SK-N-SH treated with all-trans-retinoic acid at 6 μM for 48 hours (cell line): ENCODE measurements at regions not wholly inside any gene's neighbourhood (a gene's known extent, or its start where the extent isn't known, plus 50 kb on each side); places are given as distances from the start of the nearest gene placed in this dataset.
"Not testable (repeated sequence)": the region's sequence is repeated elsewhere in the genome, so short reads cannot be mapped to it uniquely, and the experiment has no call there.

Source experiments
- ATAC-seq: fragments of 200-7000 bp; cut with Tn5 transposase; 3 replicates; pipeline ENCODE4 v1.9.1; 2020; ENCODE audit warnings: mild to moderate bottlenecking, moderate library complexity
- ARNTL ChIP-seq: fragments of 450-650 bp; formaldehyde crosslinking; IDR thresholded peaks from 2 replicates; pipeline ENCODE4 v1.5.0; 2020; ENCODE audit warnings: low read depth, mild to moderate bottlenecking, moderate library complexity, borderline replicate concordance
- BACH2 ChIP-seq: fragments of 250-450 bp; sonication (Bioruptor Pico); IDR thresholded peaks from 2 replicates; pipeline ENCODE4 v1.9.0; 2021; ENCODE audit warnings: mild to moderate bottlenecking, borderline replicate concordance
- CREB5 ChIP-seq: fragments of 250-450 bp; sonication (Bioruptor Pico); IDR thresholded peaks from 2 replicates; pipeline ENCODE4 v1.5.1; 2020; ENCODE audit warnings: low read depth, mild to moderate bottlenecking, moderate library complexity
- CSDC2 ChIP-seq: fragments of 250-450 bp; sonication (Bioruptor Pico); IDR thresholded peaks from 2 replicates; pipeline ENCODE4 v1.5.0; 2020; ENCODE audit warnings: mild to moderate bottlenecking, moderate library complexity
- CSRNP3 ChIP-seq: fragments of 250-450 bp; sonication (Bioruptor Pico); IDR thresholded peaks from 2 replicates; pipeline ENCODE4 v1.5.1; 2021; ENCODE audit warnings: mild to moderate bottlenecking, moderate library complexity
- ESRRG ChIP-seq: fragments of 250-450 bp; sonication (Bioruptor Pico); IDR thresholded peaks from 2 replicates; pipeline ENCODE4 v1.6.1; 2021; ENCODE audit warnings: mild to moderate bottlenecking
- GLIS3 ChIP-seq: fragments of 250-450 bp; sonication (Bioruptor Pico); IDR thresholded peaks from 2 replicates; pipeline ENCODE4 v1.5.0; 2020; ENCODE audit warnings: mild to moderate bottlenecking, moderate library complexity
- ISL1 ChIP-seq: fragments of 250-450 bp; sonication (Bioruptor Pico); IDR thresholded peaks from 2 replicates; pipeline ENCODE4 v2.1.2; 2022; ENCODE audit warnings: mild to moderate bottlenecking, moderate library complexity
- OSR1 ChIP-seq: fragments of 250-450 bp; sonication (Bioruptor Pico); IDR thresholded peaks from 2 replicates; pipeline ENCODE4 v1.8.0; 2022; ENCODE audit warnings: moderate library complexity, mild to moderate bottlenecking, inconsistent platforms
- PATZ1 ChIP-seq: fragments of 250-450 bp; sonication (Bioruptor Pico); IDR thresholded peaks from 2 replicates; pipeline ENCODE4 v1.8.0; 2020; ENCODE audit warnings: mild to moderate bottlenecking, moderate library complexity, borderline replicate concordance
- PPARA ChIP-seq: fragments of 250-450 bp; sonication (Bioruptor Pico); IDR thresholded peaks from 2 replicates; pipeline ENCODE4 v1.5.0; 2020; ENCODE audit warnings: mild to moderate bottlenecking, borderline replicate concordance
- RARB ChIP-seq: fragments of 250-450 bp; sonication (Bioruptor Pico); IDR thresholded peaks from 2 replicates; pipeline ENCODE4 v1.8.0; 2021; ENCODE audit warnings: mild to moderate bottlenecking, moderate library complexity
- SNAI2 ChIP-seq: fragments of 250-450 bp; sonication (Bioruptor Pico); IDR thresholded peaks from 2 replicates; pipeline ENCODE4 v1.5.0; 2020; ENCODE audit warnings: mild to moderate bottlenecking, moderate library complexity
- TCF4 ChIP-seq: fragments of 250-450 bp; sonication (Bioruptor Pico); IDR thresholded peaks from 2 replicates; pipeline ENCODE4 v1.8.0; 2021; ENCODE audit warnings: mild to moderate bottlenecking, moderate library complexity, borderline replicate concordance
- TOX ChIP-seq: fragments of 250-450 bp; sonication (Bioruptor Pico); IDR thresholded peaks from 2 replicates; pipeline ENCODE4 v1.8.0; 2021; ENCODE audit warnings: mild to moderate bottlenecking, moderate library complexity, borderline replicate concordance
- TSHZ2 ChIP-seq: fragments of 250-450 bp; sonication (Bioruptor Pico); IDR thresholded peaks from 2 replicates; pipeline ENCODE4 v1.5.0; 2020; ENCODE audit warnings: mild to moderate bottlenecking, moderate library complexity
- ZC3H10 ChIP-seq: fragments of 250-450 bp; sonication (Bioruptor Pico); IDR thresholded peaks from 2 replicates; pipeline ENCODE4 v1.5.1; 2021; ENCODE audit warnings: mild to moderate bottlenecking, moderate library complexity
- ZFP3 ChIP-seq: fragments of 250-450 bp; sonication (Bioruptor Pico); IDR thresholded peaks from 2 replicates; pipeline ENCODE4 v1.5.0; 2020; ENCODE audit warnings: mild to moderate bottlenecking, moderate library complexity
- ZFP30 ChIP-seq: fragments of 450-650 bp; formaldehyde crosslinking; IDR thresholded peaks from 2 replicates; pipeline ENCODE4 v1.5.0; 2022; ENCODE audit warnings: mild to moderate bottlenecking, moderate library complexity
- ZNF565 ChIP-seq: fragments of 450-650 bp; formaldehyde crosslinking; conservative IDR thresholded peaks from 2 replicates; pipeline ENCODE4 v1.5.0; 2020; ENCODE audit warnings: low read depth, mild to moderate bottlenecking, moderate library complexity
- ZNF70 ChIP-seq: fragments of 450-650 bp; formaldehyde crosslinking; IDR thresholded peaks from 2 replicates; pipeline ENCODE4 v1.5.0; 2020; ENCODE audit warnings: mild to moderate bottlenecking, moderate library complexity
- ZNF8 ChIP-seq: fragments of 450-650 bp; formaldehyde crosslinking; IDR thresholded peaks from 2 replicates; pipeline ENCODE4 v1.5.0; 2020; ENCODE audit warnings: mild to moderate bottlenecking, moderate library complexity

- TF ChIP-seq ZNF565 (CRISPR knock-in tag) = no peak
- no peak for TF ChIP-seq ARNTL (CRISPR knock-in tag)
- TF ChIP-seq ISL1 (CRISPR knock-in tag) = no peak
- TF ChIP-seq CSDC2 = no peak
- no peak for TF ChIP-seq ZNF8 (CRISPR knock-in tag)
- TF ChIP-seq BACH2 (CRISPR knock-in tag) = no peak
- TF ChIP-seq OSR1 (CRISPR knock-in tag) = no peak
- TF ChIP-seq RARB (CRISPR knock-in tag) = no peak
- TF ChIP-seq ZC3H10 (CRISPR knock-in tag) = no peak
- TF ChIP-seq ZFP30 = no peak
- no peak for TF ChIP-seq ZNF70 (CRISPR knock-in tag)
- no peak for ATAC-seq
These were observed 184.5 kb upstream of the KAZN start for GRCh38 chr1:14413819-14414490.

GRCh38 chr1:14415396-14415795 lies 183.1 kb upstream of the KAZN start:
- ATAC-seq = no peak
- TF ChIP-seq ZC3H10 (CRISPR knock-in tag) = no peak
- no peak for TF ChIP-seq ESRRG (CRISPR knock-in tag)
- TF ChIP-seq ZNF70 (CRISPR knock-in tag) = no peak
- TF ChIP-seq ZFP3 (CRISPR knock-in tag) = no peak
- TF ChIP-seq CREB5 (CRISPR knock-in tag) = no peak
- no peak for TF ChIP-seq RARB (CRISPR knock-in tag)
- no peak for TF ChIP-seq ZNF565 (CRISPR knock-in tag)
- no peak for TF ChIP-seq ARNTL (CRISPR knock-in tag)
- no peak for TF ChIP-seq TSHZ2 (CRISPR knock-in tag)
- no peak for TF ChIP-seq GLIS3
- TF ChIP-seq CSDC2 = no peak
- no peak for TF ChIP-seq TCF4
- no peak for TF ChIP-seq CSRNP3 (CRISPR knock-in tag)
- TF ChIP-seq ZNF8 (CRISPR knock-in tag) = no peak
- no peak for TF ChIP-seq PPARA
- no peak for TF ChIP-seq SNAI2 (CRISPR knock-in tag)
- no peak for TF ChIP-seq TOX (CRISPR knock-in tag)
- no peak for TF ChIP-seq PATZ1 (CRISPR knock-in tag)
- TF ChIP-seq BACH2 (CRISPR knock-in tag) = no peak
- TF ChIP-seq ZFP30 = no peak

GRCh38 chr1:14419778-14420218 lies 178.7 kb upstream of the KAZN start:
- ATAC-seq = not testable (repeated sequence)

- ATAC-seq = no peak
- TF ChIP-seq ZNF8 (CRISPR knock-in tag) (no peak), GLIS3 (no peak), ISL1 (CRISPR knock-in tag) (no peak), OSR1 (CRISPR knock-in tag) (no peak), RARB (CRISPR knock-in tag) (no peak), ZC3H10 (CRISPR knock-in tag) (no peak), PATZ1 (CRISPR knock-in tag) (no peak), PPARA (no peak), CSRNP3 (CRISPR knock-in tag) (no peak), CREB5 (CRISPR knock-in tag) (no peak)
These were observed 177.8 kb upstream of the KAZN start for GRCh38 chr1:14420686-14421085.
